ENCODE measurements at regions not wholly inside any gene's neighbourhood (a gene's known extent, or its start where the extent isn't known, plus 50 kb on each side); places are given as distances from the start of the nearest gene placed in this dataset.

DNA sequence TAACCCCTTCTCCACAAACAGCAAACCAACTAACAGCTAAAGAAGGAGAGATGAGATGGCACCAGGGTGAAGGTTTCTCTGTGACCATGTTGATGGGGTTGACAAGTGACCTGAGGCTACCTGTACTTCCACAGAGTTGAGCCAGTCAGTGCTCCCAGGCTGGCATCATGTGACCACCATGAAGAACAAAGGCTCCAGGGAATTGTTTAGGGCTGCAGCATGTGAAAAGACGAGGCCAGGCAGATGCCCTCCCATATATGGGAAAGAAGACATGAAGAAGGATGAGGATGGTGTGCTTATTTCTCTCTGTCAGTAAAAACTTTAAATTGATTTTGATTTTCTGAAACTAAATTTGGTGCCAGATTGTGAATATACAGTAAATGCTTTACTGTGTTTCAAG is 220.6 kb downstream of the OLFM4 start:
- no peak for DNase-seq (ENCODE audit: low read depth in 1 of 2, low spot score in 2 of 2)
- H3K23me2 ChIP-seq (ENCODE audit: low read depth, low read length), result no peaks in the 10 kb centered on the region
- TF ChIP-seq KDM4A (IDR thresholded peaks at IDR 0.05; ENCODE audit: low read depth, low read length, severe bottlenecking), result no peak
- no peak for TF ChIP-seq FOSL1 (IDR thresholded peaks at IDR 0.05; ENCODE audit: insufficient read depth, low read depth, low read length)
- TF ChIP-seq POLR2AphosphoS5 (IDR thresholded peaks at IDR 0.05; ENCODE audit: low read depth, low read length), result no peak
- TF ChIP-seq BACH1 (IDR thresholded peaks at IDR 0.05; ENCODE audit: low read length), result no peak
- TF ChIP-seq PHF8 (conservative IDR thresholded peaks at IDR 0.05; ENCODE audit: low read depth, low read length), result no peak
- TF ChIP-seq, protein P1, sequence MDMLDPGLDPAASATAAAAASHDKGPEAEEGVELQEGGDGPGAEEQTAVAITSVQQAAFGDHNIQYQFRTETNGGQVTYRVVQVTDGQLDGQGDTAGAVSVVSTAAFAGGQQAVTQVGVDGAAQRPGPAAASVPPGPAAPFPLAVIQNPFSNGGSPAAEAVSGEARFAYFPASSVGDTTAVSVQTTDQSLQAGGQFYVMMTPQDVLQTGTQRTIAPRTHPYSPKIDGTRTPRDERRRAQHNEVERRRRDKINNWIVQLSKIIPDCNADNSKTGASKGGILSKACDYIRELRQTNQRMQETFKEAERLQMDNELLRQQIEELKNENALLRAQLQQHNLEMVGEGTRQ (IDR thresholded peaks at IDR 0.05; ENCODE audit: low read length), result peak; percentile 19; the same call in 1 of the 2 replicates
- no peak for TF ChIP-seq ATF3 (IDR thresholded peaks at IDR 0.05; ENCODE audit: insufficient read depth, low read depth, low read length)
- TF ChIP-seq SP1 (IDR thresholded peaks at IDR 0.05; ENCODE audit: low read depth, low read length), result no peak

More for the DNA sequence above, 220.6 kb downstream of the OLFM4 start:
- Histone ChIP-seq H4K5ac (ENCODE audit: insufficient read length, low read depth, low read length) (no peak overlapping the region), H3K4me3 (ENCODE audit: extremely low read depth in 1 of 4, insufficient read depth in 2 of 4, low read depth in 3 of 4, low read length in 4 of 4) (no peak overlapping the region), H2BK15ac (ENCODE audit: low read length) (no peak overlapping the region), H3K14ac (ENCODE audit: insufficient read length) (no peak overlapping the region), H3K36me3 (ENCODE audit: control insufficient read depth in 2 of 4, insufficient read depth in 4 of 4, low read length in 3 of 4) (no peaks in the 10 kb centered on the region), H4K8ac (ENCODE audit: extremely low read depth, insufficient read depth, low read length) (no peak overlapping the region), H2BK12ac (ENCODE audit: low read depth, low read length) (no peak overlapping the region), H3K23ac (ENCODE audit: insufficient read length) (no peak overlapping the region), H3K79me1 (ENCODE audit: low read depth, low read length) (no peaks in the 10 kb centered on the region), H3K9me3 (ENCODE audit: insufficient read depth in 2 of 2, low read depth in 1 of 2, low read length in 1 of 2) (no peaks in the 10 kb centered on the region), H3K4me1 (replicated peaks in 1 of 4; ENCODE audit: control insufficient read depth in 3 of 4, insufficient read depth in 4 of 4, low read length in 3 of 4) (no peaks in the 10 kb centered on the region), H3K27ac (ENCODE audit: low read depth, low read length) (no peak overlapping the region), H2AFZ (ENCODE audit: low read length) (no peak overlapping the region), H3K4ac (replicated peaks; ENCODE audit: insufficient read length, low read depth, low read length) (no peak overlapping the region), H3K4me2 (ENCODE audit: insufficient read depth in 1 of 2, low read depth in 2 of 2, low read length in 2 of 2) (no peak overlapping the region), H4K20me1 (replicated peaks in 1 of 2; ENCODE audit: control insufficient read depth in 1 of 2, insufficient read depth in 2 of 2, low read length in 2 of 2) (no peaks in the 10 kb centered on the region), H3K18ac (ENCODE audit: extremely low read depth, low read length) (no peak overlapping the region), H3K9ac (replicated peaks in 1 of 4; ENCODE audit: extremely low read depth in 1 of 4, low read depth in 3 of 4, low read length in 3 of 4) (no peak overlapping the region), H2AK5ac (ENCODE audit: low read depth, low read length) (no peak overlapping the region), H2BK5ac (ENCODE audit: low read depth, low read length) (no peak overlapping the region), H2BK120ac (replicated peaks; ENCODE audit: low read depth, low read length) (no peak overlapping the region), H3K27me3 (replicated peaks in 1 of 4; ENCODE audit: control insufficient read depth in 3 of 4, extremely low read depth in 1 of 4, insufficient read depth in 3 of 4, low read length in 3 of 4) (no peaks in the 10 kb centered on the region; a peak in 1 of 7 replicates), H3K56ac (replicated peaks; ENCODE audit: insufficient read length, low read depth, low read length) (no peak overlapping the region), H4K91ac (replicated peaks; ENCODE audit: insufficient read length, low read length) (no peak overlapping the region), H2BK20ac (ENCODE audit: low read length) (no peak overlapping the region), H3K79me2 (ENCODE audit: control insufficient read depth in 1 of 2, insufficient read depth in 2 of 2, low read length in 2 of 2) (no peaks in the 10 kb centered on the region)
- 85% methylated on average over 1 of the region's 1 CpG; no CpG with 5 or more reads in 1 of the 2 experiments for whole genome bisulfite sequencing, 2 experiments (ENCODE audit: extremely low coverage in 1 of 2, insufficient coverage in 1 of 2, insufficient read length in 1 of 2, insufficient replicate concordance in 2 of 2, low coverage in 1 of 2, low lambda C conversion rate in 2 of 2, missing lambda C conversion rate in 1 of 2)
- ChIA-PET POLR2A (ENCODE audit: partially characterized antibody) (no interaction called here), CTCF (ENCODE audit: partially characterized antibody) (interaction anchor here (0.6 to 5.6 kb wide), 20 partner anchors 10 to 539 kb away, joined by 3 to 43 read pairs (median 5); no protein-coding TSS in a partner anchor)
- FAIRE-seq, result no peak
